Ecto neural progenitor cell (in vitro differentiated cells): ENCODE measurements at regions not wholly inside any gene's neighbourhood (a gene's known extent, or its start where the extent isn't known, plus 50 kb on each side); places are given as distances from the start of the nearest gene placed in this dataset.

Experiments
- DNase-seq: peaks from one replicate; pipeline ENCODE4 v3.0.0-alpha.2; 2018; ENCODE audit warnings: low spot score

DNA sequence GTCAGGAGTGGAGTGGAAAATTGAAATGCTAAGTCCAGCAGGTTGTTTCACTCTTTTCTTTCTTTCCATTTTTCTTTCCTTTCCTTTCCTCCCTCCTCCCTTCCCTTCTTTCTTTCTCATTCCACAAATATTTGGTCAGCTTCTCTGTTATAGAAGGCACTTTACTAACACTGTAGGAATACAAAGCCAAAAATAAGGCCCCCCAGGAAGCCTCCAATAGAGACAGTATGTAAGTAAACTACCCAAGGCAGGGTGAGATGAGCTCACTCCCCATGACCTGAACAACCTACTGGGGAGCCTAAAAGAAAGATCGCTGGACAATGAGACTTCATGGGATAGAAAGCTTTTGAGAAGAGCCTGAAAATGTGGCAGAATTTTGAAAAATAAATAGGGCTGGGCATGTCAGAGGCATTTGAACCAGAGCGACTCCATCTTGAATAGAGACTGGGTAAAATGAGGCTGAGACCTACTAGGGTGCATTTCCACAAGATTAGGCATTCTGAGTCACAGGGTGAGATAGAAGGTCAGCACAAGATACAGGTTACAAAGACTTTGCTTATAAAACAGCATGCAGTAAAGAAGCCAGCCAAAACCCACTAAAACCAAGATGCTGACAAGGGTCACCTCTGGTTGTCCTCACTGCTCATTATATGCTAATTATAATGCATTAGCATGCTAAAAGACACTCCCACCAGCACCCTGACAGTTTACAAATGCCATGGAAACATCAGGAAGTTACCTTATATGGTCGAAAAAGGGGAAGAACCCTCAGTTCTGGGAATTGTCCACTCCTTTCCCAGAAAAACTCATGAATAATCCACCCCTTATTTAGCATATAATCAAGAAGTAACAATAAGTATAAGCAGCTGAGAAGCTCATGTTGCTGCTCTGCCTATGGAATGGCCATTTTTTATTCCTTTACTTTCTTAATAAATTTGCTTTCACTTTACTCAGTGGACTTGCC, 158.9 kb upstream of the EGFLAM start:
- DNase-seq: no peak

DNA sequence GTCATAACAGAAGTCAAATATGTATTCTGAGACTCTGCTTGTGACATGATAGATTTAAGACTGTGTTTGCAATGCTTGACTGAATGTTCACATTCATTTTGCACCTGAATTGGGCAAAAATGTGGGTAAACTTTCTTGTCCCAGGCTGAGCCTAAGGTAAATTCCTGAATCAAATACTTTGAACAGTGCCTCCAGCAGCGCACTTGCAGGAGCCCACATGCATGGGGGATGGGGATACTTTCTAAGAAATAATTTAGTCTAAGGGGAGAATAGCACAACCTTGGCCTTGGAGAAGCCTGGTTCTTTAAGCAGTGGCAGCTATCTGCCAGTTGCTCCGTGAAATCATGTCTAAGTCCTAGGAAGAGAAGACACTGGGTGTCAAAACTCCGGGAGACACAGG, 163.5 kb upstream of the EGFLAM start:
- DNase-seq: no peak

DNA sequence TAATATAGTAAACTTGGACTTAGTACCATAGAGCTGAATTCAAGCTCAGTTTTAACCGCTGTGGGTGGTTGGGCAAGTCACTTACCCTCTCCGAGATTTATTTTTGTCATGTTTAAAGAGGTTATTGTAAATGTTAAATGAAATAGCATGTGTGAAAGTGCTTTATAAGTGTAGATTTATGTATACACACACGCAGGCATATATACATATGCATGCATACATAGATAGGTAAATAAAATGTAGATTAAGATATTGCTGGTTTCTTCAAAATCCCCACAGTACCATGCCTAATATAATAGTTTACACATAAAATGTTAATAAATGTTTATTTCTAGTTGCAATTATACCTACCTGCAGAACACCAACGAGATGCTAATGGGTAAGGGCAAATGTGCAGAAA, 164.5 kb upstream of the EGFLAM start:
- DNase-seq: no peak

DNA sequence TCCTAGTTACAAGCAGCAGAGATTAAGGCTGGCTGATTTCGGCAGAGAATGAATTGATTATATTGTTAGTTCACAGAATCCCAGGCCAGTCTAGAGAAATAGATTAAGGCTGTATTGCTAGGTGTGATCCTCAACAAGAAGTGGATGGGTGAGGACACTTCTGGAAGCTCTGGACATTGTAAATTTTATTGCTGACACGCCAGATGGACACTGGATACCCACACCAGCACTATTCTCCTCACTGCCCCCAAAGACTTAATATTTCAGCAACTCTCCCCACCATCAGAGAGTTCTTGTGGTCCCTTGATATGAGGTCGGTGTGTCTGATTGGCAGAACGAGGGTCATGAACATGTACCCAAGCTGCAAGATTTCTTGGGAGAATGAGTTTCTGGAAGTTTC, 171.6 kb upstream of the EGFLAM start:
- DNase-seq: no peak

DNA sequence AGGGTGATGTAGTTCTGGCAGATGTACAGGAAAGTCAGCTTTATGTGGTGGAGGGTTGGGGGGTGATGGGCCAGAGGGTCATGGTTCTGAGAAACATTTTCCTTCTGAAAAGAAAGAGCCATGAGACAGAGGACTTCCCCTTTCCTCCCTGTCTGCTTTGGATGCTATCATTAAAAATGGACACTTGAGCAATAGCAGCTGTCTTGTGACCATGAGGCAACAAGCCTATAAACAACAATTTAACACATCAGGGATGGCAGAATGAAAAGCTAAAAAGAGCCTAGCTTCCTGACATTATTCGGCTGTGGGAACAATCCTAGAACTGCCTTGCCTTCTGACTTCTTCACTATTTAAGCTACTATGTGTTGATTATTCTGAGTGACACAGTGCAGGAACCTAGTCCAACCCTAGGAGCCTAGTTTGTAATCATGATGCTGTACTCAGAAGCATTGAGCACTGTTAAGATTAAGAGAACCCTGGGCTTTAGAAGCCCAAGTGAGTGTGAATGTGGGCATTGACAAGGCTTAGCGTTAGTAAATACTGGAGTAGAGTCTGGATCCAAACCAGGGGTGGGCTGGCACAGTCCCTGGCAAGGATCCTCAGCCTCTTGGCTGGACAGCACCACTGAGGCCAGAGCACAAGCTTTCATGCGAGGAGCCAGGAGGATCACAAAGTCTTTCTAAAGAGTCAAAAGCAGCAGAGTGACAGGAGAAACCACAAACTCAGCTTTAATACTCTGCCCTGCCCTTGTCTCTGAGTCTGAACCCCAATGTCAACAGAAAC, 178.5 kb upstream of the EGFLAM start:
- DNase-seq: no peak

DNA sequence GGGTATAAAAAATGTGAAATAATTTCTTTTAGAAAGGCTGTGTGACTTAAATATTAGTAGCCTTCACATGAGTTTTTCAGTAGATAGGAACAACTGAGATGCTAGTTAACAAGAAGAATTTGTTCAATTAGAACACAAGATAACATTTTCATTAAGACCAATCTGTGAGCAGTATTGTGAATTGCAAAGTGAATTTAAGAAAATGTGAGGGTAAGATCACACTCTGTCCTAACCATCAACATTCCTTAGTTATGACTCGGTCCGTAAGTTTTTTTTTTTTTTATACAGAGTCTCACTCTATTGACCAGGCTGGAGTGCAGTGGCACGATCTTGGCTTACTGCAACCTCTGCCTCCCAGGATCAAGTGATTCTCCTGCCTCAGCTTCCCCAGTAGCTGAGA, 180.2 kb upstream of the EGFLAM start:
- no peak for DNase-seq

DNA sequence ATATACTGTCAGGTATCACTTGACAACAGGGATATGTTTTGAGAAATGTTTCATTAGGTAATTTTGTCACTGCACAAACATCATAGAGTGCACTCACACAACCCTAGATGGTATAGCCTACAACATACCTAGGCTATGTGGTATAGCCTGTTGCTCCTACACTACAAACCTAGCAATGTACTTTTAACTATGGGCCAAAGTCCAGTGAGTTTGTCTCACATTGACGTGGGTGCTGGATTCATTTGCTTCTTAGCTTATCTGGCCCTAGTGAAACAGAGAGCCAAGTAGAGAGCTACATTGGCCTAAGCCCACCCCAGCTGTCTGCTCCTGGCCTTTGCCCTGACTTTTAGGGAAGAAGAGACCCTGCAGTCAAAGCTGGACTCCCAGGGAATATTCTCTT, 180.7 kb upstream of the EGFLAM start:
- no peak for DNase-seq

DNA sequence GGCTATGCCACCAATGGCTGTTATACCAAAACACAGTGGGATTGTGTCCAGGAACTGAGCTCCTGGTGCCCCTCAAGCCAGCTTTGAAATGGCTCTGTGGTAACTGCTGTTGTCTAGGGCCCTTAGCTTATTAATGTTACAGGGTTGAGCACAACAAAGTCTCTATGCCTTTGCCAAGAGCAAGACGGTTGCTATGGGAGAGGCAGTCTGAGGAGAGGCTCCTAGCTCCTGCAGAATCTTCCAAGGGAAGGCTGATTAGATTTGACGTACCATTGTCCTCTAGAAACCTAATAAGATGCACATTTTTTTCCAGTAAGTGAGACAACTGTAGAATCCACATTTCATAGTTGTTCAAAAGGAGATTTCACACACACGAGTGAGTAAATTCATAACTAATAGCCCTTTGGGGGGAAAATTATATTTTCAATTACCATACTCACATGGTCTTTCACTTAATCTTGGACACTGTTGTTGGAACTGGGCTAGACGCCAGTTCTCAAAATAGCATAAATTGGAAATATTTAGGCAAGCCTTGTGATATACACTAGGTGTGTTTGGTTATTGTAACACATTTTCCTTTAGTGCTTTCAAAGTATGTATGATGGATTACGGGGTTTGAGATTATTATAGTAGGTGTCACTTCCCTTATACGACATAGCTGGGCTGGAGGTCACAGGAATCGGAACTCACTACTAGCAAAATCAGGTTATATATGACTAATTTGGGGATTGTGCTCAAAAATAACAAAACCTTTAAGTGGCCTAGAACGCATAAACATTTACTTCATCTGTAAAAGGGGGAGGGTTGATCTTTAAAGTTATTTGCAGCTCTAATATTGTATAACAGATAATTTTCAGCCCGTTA, 186.3 kb upstream of the EGFLAM start:
- DNase-seq: no peak

DNA sequence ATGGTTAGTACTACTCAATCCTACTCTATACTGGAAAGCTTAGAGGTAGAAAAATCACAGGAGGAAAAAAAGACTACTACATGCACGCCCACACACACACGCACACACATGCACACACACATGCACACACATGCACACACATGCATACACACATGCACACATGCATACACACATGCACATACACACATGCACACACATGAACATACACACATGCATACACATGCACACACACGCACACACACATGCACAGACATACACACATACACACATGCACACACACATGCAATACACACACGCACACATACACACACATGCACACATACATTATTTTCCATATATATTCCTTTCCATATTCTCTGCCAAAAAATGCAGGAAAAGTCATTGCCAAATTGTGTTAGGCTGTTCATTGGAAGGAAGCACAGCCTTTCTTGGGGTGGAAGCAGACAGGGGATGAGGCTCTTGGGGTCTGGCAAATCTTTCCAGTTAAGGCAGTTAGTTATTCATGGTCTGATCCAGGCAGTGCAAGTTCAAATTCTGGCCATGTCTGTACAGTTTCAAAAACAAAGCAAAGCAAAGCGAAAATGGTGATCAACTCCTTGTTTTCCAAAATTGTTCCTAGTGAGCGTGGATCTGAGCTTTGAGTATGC, 187.9 kb upstream of the EGFLAM start:
- DNase-seq: no peak

DNA sequence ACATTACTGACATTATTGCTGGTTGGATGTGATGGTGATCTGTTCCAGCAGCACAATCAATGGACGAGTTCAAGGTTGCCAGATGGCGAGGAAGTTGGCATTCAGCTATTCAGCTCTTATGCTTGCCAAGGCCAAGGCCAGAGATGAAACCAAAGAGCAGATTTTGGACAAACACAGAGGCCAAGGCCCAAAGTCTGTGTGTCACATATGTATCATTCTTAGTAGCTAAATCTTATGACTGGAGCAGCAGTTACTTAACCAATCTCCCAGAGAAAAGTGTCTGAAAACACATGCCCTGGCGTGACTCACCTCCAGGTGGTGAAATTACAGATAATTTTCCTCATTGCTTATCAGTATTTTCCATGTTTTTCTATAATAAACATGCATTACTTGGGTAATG, 189.0 kb upstream of the EGFLAM start:
- DNase-seq: no peak

DNA sequence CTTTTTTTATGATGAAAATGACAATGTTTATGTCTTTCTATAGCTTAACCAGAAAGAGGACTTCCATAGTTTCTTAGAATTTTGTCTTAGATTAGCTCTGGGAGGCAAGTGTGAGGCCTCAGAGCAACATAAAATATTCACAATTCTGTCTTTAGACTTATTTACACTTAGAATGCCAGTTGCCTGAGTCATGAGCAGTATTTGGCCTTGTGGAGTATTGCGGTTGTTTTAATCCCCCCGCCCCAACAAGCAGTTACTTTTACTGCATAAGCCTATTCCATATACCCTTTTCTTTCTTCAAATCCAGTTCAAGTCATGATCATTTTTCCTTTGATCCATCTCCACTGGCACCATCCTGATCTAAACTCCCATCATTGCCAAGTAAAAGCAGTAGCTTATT, 198.0 kb upstream of the EGFLAM start:
- no peak for DNase-seq

DNA sequence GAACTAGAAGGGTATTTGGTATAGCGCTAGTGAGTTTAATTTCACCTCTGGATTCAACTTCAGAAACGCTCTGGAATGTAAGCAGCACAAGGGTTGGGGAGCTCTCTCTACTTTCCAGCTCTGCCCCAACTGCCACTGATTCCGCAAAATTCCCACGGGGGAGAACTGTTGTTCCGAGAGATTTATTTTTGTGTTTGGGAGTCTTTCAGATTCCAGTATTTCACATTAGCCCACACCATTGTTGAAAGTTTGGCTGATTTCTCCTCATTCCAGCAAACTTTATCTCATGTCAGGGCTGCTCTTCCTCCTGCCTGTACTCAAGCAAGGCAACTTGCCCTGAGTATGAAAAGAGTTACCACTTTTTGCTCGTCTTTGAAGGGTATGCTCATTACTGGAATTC, 198.5 kb upstream of the EGFLAM start:
- no peak for DNase-seq

DNA sequence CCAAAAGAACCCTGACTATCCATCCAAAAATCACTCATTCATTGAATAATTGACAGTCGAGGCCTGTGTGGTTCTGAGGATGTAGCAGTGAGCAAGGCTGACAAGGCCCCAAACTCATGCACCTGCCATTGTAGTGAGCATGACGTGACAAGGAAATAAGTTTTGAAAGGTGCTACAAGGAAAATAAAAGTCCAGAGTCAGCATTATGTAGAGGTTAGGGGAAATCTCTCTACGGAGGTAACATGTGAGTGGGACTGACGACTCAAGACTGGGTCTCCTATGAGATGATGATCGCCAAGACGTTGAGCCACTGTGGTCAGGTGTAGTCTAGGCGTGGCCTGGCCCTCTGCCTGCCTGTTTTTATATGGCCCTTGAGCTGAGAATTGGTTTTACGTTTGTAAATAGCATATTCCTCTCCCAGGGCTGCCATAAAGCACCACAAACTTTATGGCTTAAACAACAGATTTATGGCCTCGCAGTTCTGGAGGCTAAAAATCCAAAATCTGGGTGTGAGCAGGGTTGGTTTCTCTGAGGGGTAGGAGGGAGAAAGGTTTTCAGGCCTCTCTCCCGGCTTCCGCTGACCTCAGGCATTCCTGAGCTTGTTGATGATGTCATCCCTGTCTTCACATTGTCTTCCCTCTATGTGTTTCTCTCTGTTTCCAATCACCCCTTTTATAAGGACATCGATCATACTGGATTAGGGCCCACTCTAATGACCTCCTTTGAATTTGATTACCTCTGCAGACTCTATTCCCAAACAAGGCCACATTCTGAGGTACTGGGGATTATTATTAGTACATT, 206.4 kb upstream of the EGFLAM start:
- DNase-seq: no peak

DNA sequence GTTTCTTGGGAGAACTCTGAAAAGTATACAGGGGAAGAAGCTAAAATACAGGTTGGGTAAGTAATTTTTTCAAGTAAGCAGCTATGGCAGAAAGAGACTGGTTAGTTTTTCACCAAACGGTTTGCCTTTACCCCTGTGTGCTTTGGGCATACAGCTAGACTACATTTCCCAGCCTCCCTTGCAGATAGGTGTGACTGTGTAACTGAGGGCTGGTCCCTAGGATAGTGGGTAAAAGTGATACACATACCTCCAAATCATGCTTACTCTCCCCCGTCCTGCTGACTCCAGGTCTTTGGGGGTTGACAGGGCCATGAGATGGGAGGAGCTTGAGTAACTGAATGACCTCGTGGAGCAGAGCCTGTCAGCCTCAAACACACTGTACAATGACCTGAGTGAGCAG, 208.6 kb upstream of the GDNF start:
- no peak for DNase-seq

DNA sequence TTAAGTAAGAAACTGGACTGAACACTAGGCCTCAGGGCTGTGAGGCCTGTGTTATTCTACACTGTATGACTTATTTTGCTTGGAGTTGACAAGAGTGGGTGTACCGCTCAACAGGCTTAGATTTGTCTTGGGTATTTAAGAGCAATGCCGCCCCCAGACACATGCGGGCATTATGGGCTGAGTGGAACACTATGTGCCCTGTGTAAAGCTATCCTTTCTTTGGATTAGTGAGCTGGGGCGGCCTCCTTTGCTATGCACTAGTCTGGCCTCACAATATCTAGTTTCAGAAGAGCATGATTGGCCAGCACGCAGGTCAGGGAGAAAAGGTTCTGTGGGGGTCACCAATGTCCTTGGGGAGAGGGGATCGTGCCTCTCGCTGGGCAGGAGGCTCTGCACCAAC, 206.3 kb upstream of the GDNF start:
- no peak for DNase-seq

DNA sequence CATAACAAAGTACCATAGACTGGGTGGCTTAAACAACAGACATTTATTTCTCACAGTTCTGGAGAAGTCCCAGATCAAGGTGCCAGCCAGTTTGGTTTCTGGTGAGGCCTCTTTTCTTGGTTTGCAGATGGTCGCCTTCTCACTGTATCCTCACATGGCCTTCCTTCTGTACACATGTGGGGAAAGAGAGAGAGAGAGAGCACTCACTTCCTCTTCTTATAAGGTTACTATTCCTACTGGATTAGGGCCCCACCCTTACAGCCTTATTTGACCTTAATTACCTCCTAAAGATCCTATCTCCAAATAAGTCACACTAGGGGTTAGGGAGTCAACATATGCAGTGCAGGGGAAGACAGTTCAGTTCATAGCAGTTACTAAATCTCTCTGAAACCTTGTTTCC, 205.6 kb upstream of the GDNF start:
- DNase-seq: no peak

DNA sequence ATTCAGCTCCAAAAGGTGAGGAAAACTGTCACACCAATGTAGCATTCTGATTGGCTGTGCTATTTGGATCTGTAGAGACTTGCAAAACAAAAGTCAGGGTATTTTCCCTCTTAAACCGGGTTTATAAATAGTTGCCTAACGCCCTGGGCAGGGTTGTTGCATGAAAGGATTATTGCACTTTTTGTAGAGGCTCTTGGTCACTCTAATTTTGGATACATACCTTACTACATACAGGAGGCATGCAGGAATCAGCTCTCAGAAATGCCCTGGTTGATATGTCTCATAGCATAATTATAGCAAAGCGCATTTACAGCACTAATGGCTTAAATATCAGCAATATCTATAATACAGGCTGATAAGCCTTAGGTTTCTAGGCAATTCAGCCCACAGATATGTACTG, 200.0 kb upstream of the GDNF start:
- DNase-seq: no peak

DNA sequence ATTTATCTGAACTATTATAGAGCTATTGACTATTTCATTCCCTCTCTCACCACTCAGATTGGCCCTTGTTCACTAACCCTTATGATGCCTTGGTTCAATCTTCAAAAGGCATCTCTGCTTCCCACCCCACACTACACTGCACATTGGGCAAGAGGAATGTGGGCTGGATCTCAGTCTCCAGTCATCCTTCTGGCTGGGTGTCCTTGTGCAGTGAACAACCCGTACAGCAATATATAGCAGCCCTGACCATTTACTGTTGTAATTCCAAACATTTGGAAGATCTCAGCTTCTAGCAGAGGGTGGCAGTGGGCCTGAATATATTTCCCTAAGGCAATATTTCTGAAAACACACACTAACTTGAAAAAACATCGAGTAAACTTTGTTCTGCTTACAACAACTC, 199.2 kb upstream of the GDNF start:
- no peak for DNase-seq

DNA sequence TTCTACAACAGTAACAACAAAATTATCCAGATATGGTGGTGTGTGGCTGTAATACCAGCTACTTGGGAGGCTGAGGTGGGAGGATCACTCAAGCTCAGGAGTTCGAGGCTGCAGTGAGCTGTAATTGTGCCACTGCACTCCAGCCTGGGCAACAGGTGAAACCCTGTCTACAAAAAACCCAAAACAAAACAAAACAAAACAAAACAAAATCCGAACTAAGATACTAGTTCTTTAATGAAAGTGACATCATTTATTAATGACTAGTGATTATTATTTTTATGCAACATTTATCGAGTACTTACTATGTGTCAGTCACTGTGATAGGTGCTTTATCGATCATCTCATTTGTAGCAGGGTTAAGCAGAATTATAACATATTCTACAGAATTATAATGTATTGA, 196.9 kb upstream of the GDNF start:
- no peak for DNase-seq

DNA sequence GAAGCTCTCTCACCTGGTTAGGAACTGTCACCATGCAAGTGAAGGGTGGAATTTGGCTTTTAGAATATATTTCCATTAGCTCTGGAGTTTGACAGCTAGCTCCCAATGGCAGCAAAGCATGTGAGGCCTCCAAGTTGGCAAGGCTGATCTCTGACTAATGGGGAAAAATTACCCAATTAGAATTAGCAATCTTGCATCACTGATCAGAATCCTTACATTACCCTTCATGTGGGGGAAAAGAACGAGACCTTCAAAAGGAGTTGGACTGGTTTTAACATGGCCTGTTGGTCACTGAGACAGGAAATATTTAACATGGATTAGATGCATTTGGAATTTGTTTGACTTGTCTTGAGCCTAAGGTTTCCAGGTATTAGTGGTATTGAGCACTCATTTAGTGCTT, 192.3 kb upstream of the GDNF start:
- no peak for DNase-seq

DNA sequence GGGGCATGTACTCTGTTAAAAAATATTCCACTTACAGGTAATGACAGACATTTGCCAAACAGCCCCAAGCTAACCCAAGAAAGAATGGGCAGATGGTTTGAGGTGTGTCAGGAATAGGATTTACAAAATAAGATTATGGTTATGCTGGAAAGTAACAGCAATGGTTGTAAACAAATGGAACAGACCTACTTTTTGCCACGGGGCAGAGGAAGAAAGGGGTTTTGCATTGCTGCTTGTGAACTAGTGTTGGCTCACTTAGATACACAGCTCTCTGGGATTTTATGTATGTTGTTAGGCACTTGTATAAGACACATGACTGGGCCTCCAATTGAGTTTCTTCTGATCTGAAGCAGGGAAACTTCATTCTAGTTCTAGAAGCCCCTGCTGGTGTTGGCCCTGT, 191.5 kb upstream of the GDNF start:
- no peak for DNase-seq
